ENCODE measurements at regions not wholly inside any gene's neighbourhood (a gene's known extent, or its start where the extent isn't known, plus 50 kb on each side); places are given as distances from the start of the nearest gene placed in this dataset.

- no peaks in the 10 kb centered on the region for H3K36me3 ChIP-seq (replicated peaks in 1 of 2)
- no peaks in the 10 kb centered on the region for H3K4me1 ChIP-seq (replicated peaks in 1 of 2)
- WGBS, 4 donors: 59 to 76% (median 63%) methylated on average over 7 of the region's 7 CpGs
- no peak for DNase-seq
- intact Hi-C loops (cut with DNase I): no loop called here
- H3K4me3 ChIP-seq: no peak overlapping the region
- H3K27me3 ChIP-seq: no peaks in the 10 kb centered on the region
- TF ChIP-seq, protein P1, sequence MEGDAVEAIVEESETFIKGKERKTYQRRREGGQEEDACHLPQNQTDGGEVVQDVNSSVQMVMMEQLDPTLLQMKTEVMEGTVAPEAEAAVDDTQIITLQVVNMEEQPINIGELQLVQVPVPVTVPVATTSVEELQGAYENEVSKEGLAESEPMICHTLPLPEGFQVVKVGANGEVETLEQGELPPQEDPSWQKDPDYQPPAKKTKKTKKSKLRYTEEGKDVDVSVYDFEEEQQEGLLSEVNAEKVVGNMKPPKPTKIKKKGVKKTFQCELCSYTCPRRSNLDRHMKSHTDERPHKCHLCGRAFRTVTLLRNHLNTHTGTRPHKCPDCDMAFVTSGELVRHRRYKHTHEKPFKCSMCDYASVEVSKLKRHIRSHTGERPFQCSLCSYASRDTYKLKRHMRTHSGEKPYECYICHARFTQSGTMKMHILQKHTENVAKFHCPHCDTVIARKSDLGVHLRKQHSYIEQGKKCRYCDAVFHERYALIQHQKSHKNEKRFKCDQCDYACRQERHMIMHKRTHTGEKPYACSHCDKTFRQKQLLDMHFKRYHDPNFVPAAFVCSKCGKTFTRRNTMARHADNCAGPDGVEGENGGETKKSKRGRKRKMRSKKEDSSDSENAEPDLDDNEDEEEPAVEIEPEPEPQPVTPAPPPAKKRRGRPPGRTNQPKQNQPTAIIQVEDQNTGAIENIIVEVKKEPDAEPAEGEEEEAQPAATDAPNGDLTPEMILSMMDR (IDR thresholded peaks at IDR 0.05): no peak
- no peak for TF ChIP-seq POLR2A (IDR thresholded peaks at IDR 0.05)
- no peak overlapping the region for H3K27ac ChIP-seq
- no peaks in the 10 kb centered on the region for H3K9me3 ChIP-seq (replicated peaks in 1 of 3)
Observed at GRCh38 chr9:90446200-90446948, 196.2 kb downstream of the DIRAS2 start.

GRCh38 chr9:90447773-90448172, 194.9 kb downstream of the DIRAS2 start:
- Histone ChIP-seq H3K27ac (no peak overlapping the region), H3K4me1 (replicated peaks in 1 of 2) (no peaks in the 10 kb centered on the region), H3K36me3 (replicated peaks in 1 of 2) (no peaks in the 10 kb centered on the region), H3K4me3 (no peak overlapping the region), H3K9me3 (replicated peaks in 1 of 3) (no peaks in the 10 kb centered on the region), H3K27me3 (no peaks in the 10 kb centered on the region)
- WGBS, 4 donors: 66 to 87% (median 79%) methylated on average over 3 to 4 of the region's 4 CpGs
- intact Hi-C loops (cut with DNase I): no loop called here
- TF ChIP-seq POLR2A (IDR thresholded peaks at IDR 0.05): no peak
- TF ChIP-seq, protein P1 (IDR thresholded peaks at IDR 0.05): no peak
- no peak for DNase-seq

- TF ChIP-seq POLR2A (IDR thresholded peaks at IDR 0.05): no peak
- TF ChIP-seq, protein P1 (IDR thresholded peaks at IDR 0.05): no peak
- 62 to 75% (median 66%) methylated on average over 4 of the region's 4 CpGs for WGBS, 4 donors
- H3K4me3 ChIP-seq: no peak overlapping the region
- no peaks in the 10 kb centered on the region for H3K36me3 ChIP-seq (replicated peaks in 1 of 2)
- intact Hi-C loops (cut with DNase I): no loop called here
- H3K4me1 ChIP-seq (replicated peaks in 1 of 2): no peaks in the 10 kb centered on the region
- DNase-seq: no peak
- no peaks in the 10 kb centered on the region for H3K27me3 ChIP-seq
- H3K27ac ChIP-seq: no peak overlapping the region
- no peaks in the 10 kb centered on the region for H3K9me3 ChIP-seq (replicated peaks in 1 of 3)
Observed at GRCh38 chr9:90449213-90449925, 193.3 kb downstream of the DIRAS2 start.

- DNase-seq: no peak
- no peaks in the 10 kb centered on the region for H3K9me3 ChIP-seq (replicated peaks in 1 of 3)
- no peak overlapping the region for H3K27ac ChIP-seq
- intact Hi-C loops (cut with DNase I): no loop called here
- 0 to 46% (median 0%) methylated on average over 1 of the region's 1 CpG for WGBS, 4 donors
- no peaks in the 10 kb centered on the region for H3K27me3 ChIP-seq
- no peak for TF ChIP-seq POLR2A (IDR thresholded peaks at IDR 0.05)
- TF ChIP-seq, protein P1 (IDR thresholded peaks at IDR 0.05): no peak
- H3K4me1 ChIP-seq (replicated peaks in 1 of 2): no peaks in the 10 kb centered on the region
- H3K36me3 ChIP-seq (replicated peaks in 1 of 2): no peaks in the 10 kb centered on the region
- H3K4me3 ChIP-seq: no peak overlapping the region
Observed at GRCh38 chr9:90451804-90452203, 190.8 kb downstream of the DIRAS2 start.
